Stimulated activated CD4-positive, alpha-beta T cell treated with anti-CD3 and anti-CD28 coated beads, Interleukin-15, amount 100 ng/mL, for 24 hours (primary cell): ENCODE measurements at regions not wholly inside any gene's neighbourhood (a gene's known extent, or its start where the extent isn't known, plus 50 kb on each side); places are given as distances from the start of the nearest gene placed in this dataset.
"Not testable (repeated sequence)": the region's sequence is repeated elsewhere in the genome, so short reads cannot be mapped to it uniquely, and the experiment has no call there.

Source experiments
- DNase-seq: peaks from one replicate; pipeline ENCODE4 v3.0.0-alpha.2; 2020

GRCh38 chr10:30730306-30730705 is 100.8 kb upstream of the LYZL2 start:
- no peak for DNase-seq

DNA sequence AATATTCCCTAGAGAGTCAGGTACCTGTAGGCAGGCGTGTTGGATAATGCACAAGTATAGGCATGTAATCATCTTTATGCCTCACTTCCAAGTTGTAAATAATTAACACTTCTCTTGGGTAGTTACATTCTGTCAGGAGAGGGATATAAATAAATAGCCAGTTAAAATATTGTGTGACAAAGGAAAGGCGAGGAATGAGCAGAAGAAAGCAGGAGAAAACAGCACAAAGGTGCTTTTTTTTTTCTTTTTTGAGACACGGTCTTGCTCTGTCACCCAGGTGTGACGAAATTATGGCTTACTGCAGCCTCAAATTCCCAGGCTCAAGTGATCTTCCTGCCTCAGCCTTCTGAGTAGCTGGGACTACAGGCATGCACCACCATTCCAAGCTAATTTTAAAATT is 99.2 kb upstream of the LYZL2 start:
- DNase-seq, result no peak

GRCh38 chr10:30728127-30728526 is 98.6 kb upstream of the LYZL2 start:
- DNase-seq, result no peak

GRCh38 chr10:30727524-30727923 is 98.0 kb upstream of the LYZL2 start:
- DNase-seq, result no peak

DNA sequence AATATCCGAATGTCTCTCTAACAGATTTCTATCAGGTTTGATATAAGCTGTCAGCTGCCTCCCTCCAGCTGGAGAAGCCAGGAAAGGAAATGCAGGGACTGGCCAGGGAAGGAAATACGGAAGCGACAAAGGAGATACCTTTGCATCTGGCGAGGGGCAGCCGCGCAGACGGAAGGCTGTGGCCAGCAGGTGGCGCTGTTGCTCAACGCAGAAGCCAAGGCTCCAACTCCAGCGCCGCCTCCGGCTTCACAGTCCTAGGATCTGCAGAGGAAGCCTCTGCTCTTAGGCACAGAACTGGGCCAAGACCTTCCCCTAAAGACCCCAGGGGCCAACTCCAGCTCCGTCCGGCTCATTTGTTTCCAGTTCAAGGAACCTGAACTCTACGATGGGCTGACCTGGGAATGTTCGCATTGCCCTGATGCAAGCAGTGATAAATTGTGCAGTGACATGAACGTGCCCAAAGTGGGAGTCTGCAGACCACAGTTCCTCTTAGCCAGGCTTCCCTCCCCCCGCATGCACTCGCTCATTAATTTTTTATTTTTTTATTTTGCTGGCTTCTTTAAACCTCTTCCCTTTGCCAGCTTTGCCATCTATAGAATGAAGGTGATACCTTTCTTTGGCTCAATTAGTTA is 97.3 kb upstream of the LYZL2 start:
- peak; percentile 90 for DNase-seq

- no peak for DNase-seq
These were observed 96.1 kb upstream of the LYZL2 start for GRCh38 chr10:30725661-30726060.

DNA sequence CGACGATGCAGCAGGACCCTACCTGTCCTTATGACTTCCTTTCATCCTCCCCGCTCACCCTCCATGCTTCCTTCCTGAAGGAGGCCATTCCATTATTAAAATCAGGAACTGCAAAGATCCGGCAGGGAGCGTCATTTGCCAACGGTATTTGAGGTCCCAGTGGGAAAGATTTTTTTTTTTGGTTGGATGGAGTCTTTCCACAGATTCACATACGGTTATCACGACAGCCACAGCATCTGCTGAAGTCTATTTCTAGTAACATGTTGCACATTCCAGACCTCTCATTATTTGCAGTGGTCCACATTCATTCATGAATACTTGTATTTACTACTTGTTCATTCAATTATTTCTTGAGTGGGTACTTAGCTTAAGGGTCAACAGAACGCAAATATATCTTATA is 94.7 kb upstream of the LYZL2 start:
- DNase-seq, result no peak

DNA sequence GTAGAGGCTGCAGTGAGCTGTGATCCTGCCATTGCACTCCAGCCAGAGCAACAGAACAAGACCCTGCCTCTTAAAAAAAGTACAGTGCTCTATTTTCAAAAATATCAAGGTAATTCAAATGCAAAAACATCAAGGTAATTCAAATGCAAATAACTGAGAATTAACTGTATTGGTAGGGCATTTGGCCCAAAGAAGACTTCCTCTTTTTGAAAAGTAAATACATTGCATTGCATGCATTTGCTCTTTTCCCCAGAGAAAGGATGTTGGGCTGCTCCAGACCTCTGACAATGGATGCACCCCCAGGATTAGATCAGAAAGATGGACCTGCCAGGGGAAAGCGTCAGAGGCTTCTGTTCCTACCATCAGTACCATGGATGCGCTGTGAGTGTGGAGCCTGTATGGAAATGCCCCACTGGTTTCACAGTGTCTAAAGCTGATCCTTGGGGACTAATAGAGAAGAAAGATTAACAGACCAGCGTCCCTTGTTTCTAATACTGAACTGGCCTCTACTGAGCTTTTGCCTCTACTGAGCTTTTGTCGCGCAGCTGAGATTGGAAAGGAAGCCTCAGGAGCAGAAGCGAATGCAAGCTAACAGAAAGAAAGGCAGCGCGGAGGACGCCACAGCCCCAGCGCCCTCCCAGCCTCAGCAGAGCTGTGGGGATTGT is 93.5 kb upstream of the LYZL2 start:
- no peak for DNase-seq

- no peak for DNase-seq
These were observed 90.3 kb upstream of the LYZL2 start for GRCh38 chr10:30719832-30720231.

- no peak for DNase-seq
These were observed 80.3 kb upstream of the LYZL2 start for GRCh38 chr10:30709700-30710358.

GRCh38 chr10:30709229-30709628 is 79.7 kb upstream of the LYZL2 start:
- DNase-seq, result no peak

- no peak for DNase-seq
These were observed 78.7 kb upstream of the LYZL2 start for GRCh38 chr10:30708234-30708633.

DNA sequence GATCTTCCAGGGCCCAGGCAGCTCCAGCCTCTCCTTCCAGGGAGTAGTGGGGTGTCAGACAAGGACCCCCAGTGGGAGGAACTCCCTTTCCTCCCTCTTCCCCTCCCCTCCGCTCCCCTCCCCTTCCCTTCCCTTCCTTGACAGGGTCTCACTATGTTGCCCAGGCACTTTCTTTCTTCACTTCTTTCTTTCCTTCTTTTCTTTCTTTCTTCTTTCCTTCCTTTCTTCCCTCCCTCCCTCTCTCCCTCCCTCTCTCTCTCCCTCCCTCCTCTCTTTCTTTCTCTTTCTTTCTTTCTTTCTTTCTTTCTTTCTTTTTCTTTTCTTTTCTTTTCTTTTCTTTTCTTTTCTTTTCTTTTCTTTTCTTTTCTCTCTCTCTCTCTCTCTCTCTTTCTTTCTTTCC is 76.6 kb upstream of the LYZL2 start:
- not testable (repeated sequence) for DNase-seq

- DNase-seq, result peak; percentile 30
These were observed 76.1 kb upstream of the LYZL2 start for GRCh38 chr10:30705625-30706149.

DNA sequence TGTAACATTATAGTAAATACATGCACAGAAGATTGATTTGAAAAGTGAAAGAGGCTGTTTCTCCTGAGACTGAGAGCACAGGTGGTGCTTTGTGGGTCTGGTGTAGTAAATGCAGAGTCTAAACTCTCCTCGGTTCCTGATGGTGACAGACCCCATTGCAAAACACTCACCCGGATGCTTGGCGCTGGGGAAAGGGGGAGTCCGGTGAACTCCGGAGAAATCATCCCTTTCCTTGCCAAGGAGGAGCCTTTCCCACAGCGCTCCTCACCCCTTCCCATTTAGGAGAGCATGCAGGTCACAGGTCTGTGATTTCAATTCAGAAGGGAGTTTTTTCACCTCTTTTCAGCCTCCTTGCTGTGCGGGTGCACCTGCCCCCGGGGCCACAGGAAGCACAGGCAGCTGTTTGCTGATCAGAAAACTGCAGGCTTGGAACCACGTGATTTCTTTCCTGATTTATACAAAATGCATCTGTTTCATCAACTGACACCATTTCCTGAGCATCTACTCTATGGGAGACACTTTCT is 75.6 kb upstream of the LYZL2 start:
- DNase-seq, result peak; percentile 45

GRCh38 chr10:30704601-30705100 is 75.1 kb upstream of the LYZL2 start:
- peak; percentile 67 for DNase-seq

GRCh38 chr10:30704026-30704600 is 74.6 kb upstream of the LYZL2 start:
- peak; percentile 34 for DNase-seq

GRCh38 chr10:30703446-30703845 is 73.9 kb upstream of the LYZL2 start:
- not testable (repeated sequence) for DNase-seq

DNA sequence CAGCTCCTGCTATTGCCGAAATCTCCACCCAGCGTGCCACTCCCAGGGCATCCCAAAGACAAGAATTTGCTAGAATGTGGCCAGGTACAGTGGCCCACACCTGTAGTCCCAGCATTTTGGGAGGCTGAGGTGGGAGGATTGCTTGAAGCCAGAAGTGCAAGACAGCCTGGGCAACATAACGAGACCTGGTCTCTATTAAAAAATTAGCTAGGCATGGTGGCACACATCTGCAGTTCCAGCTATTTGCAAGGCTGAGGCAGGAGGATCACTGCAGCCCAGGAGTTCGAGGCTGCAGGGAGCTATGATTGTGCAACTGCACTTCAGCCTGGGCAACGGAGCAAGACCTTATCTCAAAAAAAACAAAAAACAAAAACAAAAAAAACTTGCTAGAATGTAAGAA is 73.3 kb upstream of the LYZL2 start:
- DNase-seq, result no peak

GRCh38 chr10:30701451-30702173 is 72.1 kb upstream of the LYZL2 start:
- peak; percentile 89 for DNase-seq

DNA sequence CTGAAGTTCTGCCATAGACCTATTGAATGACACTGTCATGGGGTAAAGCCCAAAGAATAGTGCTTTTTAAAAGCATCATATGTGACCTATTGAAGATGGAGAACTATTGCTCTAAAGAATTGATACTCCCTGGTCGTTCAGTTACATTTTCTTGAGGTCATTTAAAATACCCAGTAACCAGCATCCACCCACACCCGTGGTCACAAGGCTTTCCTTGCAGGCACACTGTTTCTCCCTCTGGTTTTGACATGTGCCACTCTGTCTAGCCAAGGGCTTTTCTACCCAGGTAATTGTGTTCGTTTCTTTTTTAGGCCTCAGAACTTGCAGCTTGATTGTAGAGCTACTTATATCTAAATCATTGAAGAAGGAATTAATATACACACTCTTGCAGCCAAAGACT is 68.3 kb upstream of the LYZL2 start:
- peak; percentile 43 for DNase-seq

DNA sequence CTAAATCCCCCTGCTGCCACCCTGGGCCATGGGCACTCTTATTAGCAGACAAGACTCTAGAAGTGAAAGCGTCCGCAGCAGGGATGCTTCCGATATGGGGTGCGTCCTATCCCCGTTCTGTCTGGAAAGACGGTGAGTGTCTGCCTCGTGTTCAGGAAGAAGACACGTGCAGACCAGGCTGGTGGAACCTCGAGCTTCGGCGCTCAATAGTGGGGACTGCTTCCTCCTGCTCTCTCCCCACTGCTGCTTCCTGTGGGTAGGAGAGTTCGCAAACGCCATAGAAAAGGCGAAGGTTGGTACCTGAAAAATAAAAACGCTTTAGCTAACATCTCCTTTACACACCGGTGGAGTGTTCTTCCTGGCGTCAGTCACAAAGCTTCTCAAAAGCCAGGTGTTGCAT is 67.7 kb upstream of the LYZL2 start:
- not testable (repeated sequence) for DNase-seq
